IMR-90 (cell line): ENCODE measurements at regions not wholly inside any gene's neighbourhood (a gene's known extent, or its start where the extent isn't known, plus 50 kb on each side); places are given as distances from the start of the nearest gene placed in this dataset.

Experiments
- ATAC-seq: fragments of 200-7000 bp; cut with Tn5 transposase; 2 replicates; pipeline ENCODE4 v1.9.1; 2020; ENCODE audit warnings: low read depth, mild to moderate bottlenecking, moderate library complexity
- BruUV-seq: library from RNA; stranded (reverse); fragments of 400-500 nt; replicated peaks from 2 replicates; lab custom pipeline; 2021; lab: Mats Ljungman, UMichigan
- CTCF ChIA-PET: fragments of 300-600 bp; formaldehyde crosslinking; extraction: SDS; loops from one replicate; lab custom pipeline; 2021; ENCODE audit warnings: antibody characterized with exemption; lab: Yijun Ruan, JAX
- POLR2A ChIA-PET: fragments of 300-600 bp; sonication (Branson Sonifier 250); formaldehyde crosslinking; loops from one replicate; lab custom pipeline; 2022; ENCODE audit warnings: antibody characterized with exemption; ENCODE audit not compliant: unreplicated experiment; lab: Charles Lee
- DNase-seq: peaks from one replicate; pipeline ENCODE4 v3.0.0; 2013
- H2AFZ ChIP-seq: replicated peaks from 2 replicates; pipeline ENCODE3; 2013; ENCODE audit warnings: low read length, mild to moderate bottlenecking; ENCODE audit not compliant: poor library complexity
- H2AK5ac ChIP-seq: 2 replicates; pipeline ENCODE4 v1.6.1; 2013; ENCODE audit warnings: low read depth, low read length, inconsistent platforms
- H2AK9ac ChIP-seq: replicated peaks from 2 replicates; pipeline ENCODE3; 2013; ENCODE audit warnings: mild to moderate bottlenecking, low read depth, low read length, moderate library complexity; ENCODE audit not compliant: poor library complexity
- H2BK120ac ChIP-seq: 2 replicates; pipeline ENCODE4 v1.6.1; 2013; ENCODE audit warnings: low read depth, low read length, inconsistent platforms
- H2BK15ac ChIP-seq: 3 replicates; pipeline ENCODE4 v1.6.1; 2013; ENCODE audit warnings: low read depth, low read length, inconsistent platforms
- H2BK20ac ChIP-seq: 2 replicates; pipeline ENCODE4 v1.6.1; 2013; ENCODE audit warnings: low read depth, mild to moderate bottlenecking, inconsistent platforms, low read length, moderate library complexity
- H2BK5ac ChIP-seq: 2 replicates; pipeline ENCODE4 v1.6.1; 2013; ENCODE audit warnings: mild to moderate bottlenecking, low read depth, low read length, inconsistent platforms; ENCODE audit not compliant: poor library complexity, severe bottlenecking
- H3K14ac ChIP-seq: replicated peaks from 2 replicates; pipeline ENCODE4 v1.6.1; 2013; ENCODE audit warnings: low read depth, low read length, inconsistent platforms
- H3K18ac ChIP-seq: 2 replicates; pipeline ENCODE4 v1.6.1; 2013; ENCODE audit warnings: low read depth, low read length, control low read depth
- H3K23ac ChIP-seq: 2 replicates; pipeline ENCODE4 v1.6.1; 2013; ENCODE audit warnings: low read depth, low read length, inconsistent platforms
- H3K27ac ChIP-seq: 2 replicates; pipeline ENCODE4 v1.5.1; 2013; ENCODE audit warnings: mild to moderate bottlenecking, control low read depth, low read length; ENCODE audit not compliant: insufficient read depth
- H3K27me3 ChIP-seq: 2 replicates; pipeline ENCODE4 v1.6.1; 2013; ENCODE audit warnings: low read length; ENCODE audit not compliant: control insufficient read depth, insufficient read depth
- H3K36me3 ChIP-seq: 2 replicates; pipeline ENCODE4 v1.6.1; 2013; ENCODE audit warnings: low read length, mixed read lengths; ENCODE audit not compliant: control insufficient read depth, insufficient read depth
- H3K4ac ChIP-seq: 2 replicates; pipeline ENCODE4 v1.6.1; 2013; ENCODE audit warnings: low read depth, low read length, inconsistent platforms
- H3K4me1 ChIP-seq: 2 replicates; pipeline ENCODE4 v1.6.1; 2013; ENCODE audit warnings: low read length, mixed read lengths; ENCODE audit not compliant: control insufficient read depth, insufficient read depth
- H3K4me2 ChIP-seq: 2 replicates; pipeline ENCODE4 v1.6.1; 2013; ENCODE audit warnings: low read depth, mild to moderate bottlenecking, control low read depth, low read length, moderate library complexity
- H3K4me3 ChIP-seq: 2 replicates; pipeline ENCODE4 v1.5.1; 2013; ENCODE audit warnings: low read depth, mild to moderate bottlenecking, control low read depth, low read length, moderate library complexity; ENCODE audit not compliant: insufficient read depth
- H3K56ac ChIP-seq: 2 replicates; pipeline ENCODE4 v1.6.1; 2013; ENCODE audit warnings: low read length, inconsistent platforms; ENCODE audit not compliant: insufficient read depth; ENCODE audit errors: extremely low read depth
- H3K79me1 ChIP-seq, 2 experiments: 2 replicates each; pipeline ENCODE4 v1.6.1; 2013; ENCODE audit warnings: low read length in 2 of 2, inconsistent platforms in 1 of 2, low read depth in 1 of 2
- H3K9ac ChIP-seq: 2 replicates; pipeline ENCODE4 v1.6.1; 2013; ENCODE audit warnings: low read depth, low read length, control low read depth
- H3K9me1 ChIP-seq: 2 replicates; pipeline ENCODE4 v1.6.1; 2013; ENCODE audit warnings: low read length, inconsistent platforms; ENCODE audit not compliant: insufficient read depth
- H3K9me3 ChIP-seq: 2 replicates; pipeline ENCODE4 v1.6.1; 2013; ENCODE audit warnings: low read length; ENCODE audit not compliant: control insufficient read depth, insufficient read depth
- H4K20me1 ChIP-seq: 2 replicates; pipeline ENCODE4 v1.6.1; 2013; ENCODE audit warnings: low read length, inconsistent platforms; ENCODE audit not compliant: insufficient read depth
- H4K5ac ChIP-seq: 2 replicates; pipeline ENCODE4 v1.6.1; 2013; ENCODE audit warnings: mild to moderate bottlenecking, low read depth, low read length, control low read depth
- H4K8ac ChIP-seq, 2 experiments: 2 replicates each; pipeline ENCODE4 v1.6.1; 2013; ENCODE audit warnings: low read depth in 2 of 2, low read length in 2 of 2, control low read depth in 1 of 2, inconsistent platforms in 1 of 2
- H4K91ac ChIP-seq: 2 replicates; pipeline ENCODE4 v1.6.1; 2013; ENCODE audit warnings: low read depth, low read length, inconsistent platforms; ENCODE audit not compliant: insufficient read depth
- BHLHE40 ChIP-seq: fragments of 150-350 bp; IDR thresholded peaks from 2 replicates; pipeline ENCODE4 v1.6.1; 2016; ENCODE audit warnings: mild to moderate bottlenecking, low read depth, low read length
- CEBPB ChIP-seq: IDR thresholded peaks from 2 replicates; pipeline ENCODE4 v1.6.1; 2012; ENCODE audit warnings: low read depth, low read length, improper control_type of control experiment
- CHD1 ChIP-seq: IDR thresholded peaks from 2 replicates; pipeline ENCODE4 v1.6.1; 2012; ENCODE audit warnings: low read depth, low read length, improper control_type of control experiment
- FOS ChIP-seq: fragments of 150-350 bp; IDR thresholded peaks from 2 replicates; pipeline ENCODE4 v1.6.1; 2016; ENCODE audit warnings: low read depth, low read length
- MAFK ChIP-seq: IDR thresholded peaks from 2 replicates; pipeline ENCODE4 v1.6.1; 2012; ENCODE audit warnings: low read depth, low read length, improper control_type of control experiment
- MAZ ChIP-seq: IDR thresholded peaks from 2 replicates; pipeline ENCODE4 v1.6.1; 2012; ENCODE audit warnings: low read depth, mild to moderate bottlenecking, low read length, improper control_type of control experiment, moderate library complexity, borderline replicate concordance
- MXI1 ChIP-seq: IDR thresholded peaks from 2 replicates; pipeline ENCODE4 v1.6.1; 2012; ENCODE audit warnings: low read depth, mild to moderate bottlenecking, low read length, moderate library complexity, borderline replicate concordance
- NFE2L2 ChIP-seq: fragments of 150-350 bp; IDR thresholded peaks from 2 replicates; pipeline ENCODE4 v1.6.1; 2016; ENCODE audit warnings: low read depth, mild to moderate bottlenecking, low read length
- POLR2A ChIP-seq: IDR thresholded peaks from 2 replicates; pipeline ENCODE4 v1.6.1; 2012; ENCODE audit warnings: mild to moderate bottlenecking, low read depth, low read length
- RAD21 ChIP-seq: IDR thresholded peaks from 2 replicates; pipeline ENCODE4 v1.6.1; 2012; ENCODE audit warnings: low read length, improper control_type of control experiment
- RCOR1 ChIP-seq: IDR thresholded peaks from 2 replicates; pipeline ENCODE4 v1.6.1; 2012; ENCODE audit warnings: mild to moderate bottlenecking, low read length, improper control_type of control experiment; ENCODE audit not compliant: insufficient replicate concordance
- RFX5 ChIP-seq: IDR thresholded peaks from 2 replicates; pipeline ENCODE4 v1.8.0; 2012; ENCODE audit warnings: low read depth, mild to moderate bottlenecking, low read length, moderate library complexity
- SMC3 ChIP-seq: fragments of 150-350 bp; IDR thresholded peaks from 2 replicates; pipeline ENCODE4 v1.6.1; 2016; ENCODE audit warnings: low read depth, mild to moderate bottlenecking, antibody characterized with exemption, low read length, moderate library complexity
- WGBS, 2 experiments: methylation state at CpG; one replicate each; pipeline versions ENCODE4 v1.1.5 to v1.1.7; 2013; ENCODE audit warnings: missing lambda C conversion rate in 2 of 2; ENCODE audit not compliant: insufficient read length in 1 of 2; ENCODE audit errors: extremely low coverage in 2 of 2; 5-methylcytosine and 5-hydroxymethylcytosine counted together
- dilution Hi-C: fragments of 300-500 bp; cut with HindIII; formaldehyde crosslinking; loops from one replicate; pipeline ENCODE4 v1.14.3; 2018; ENCODE audit warnings: low sequenced_read_pairs; ENCODE audit not compliant: unreplicated experiment
- in situ Hi-C: fragments of 300-500 bp; cut with MboI; formaldehyde crosslinking; loops from 3 replicates; pipeline ENCODE4 v1.14.3; 2019; ENCODE audit warnings: low sequenced_read_pairs, inconsistent platforms, mixed read lengths
- intact Hi-C: fragments of 100-400 bp; cut with micrococcal nuclease; formaldehyde crosslinking; loops from 2 replicates; pipeline ENCODE4 v1.10.0; 2022
- TF ChIP-seq, protein P1 (sequence below): conservative IDR thresholded peaks from 2 replicates; pipeline ENCODE4 v1.5.1; 2012; ENCODE audit warnings: mild to moderate bottlenecking, low read depth, low read length, improper control_type of control experiment
- TF ChIP-seq, protein P2 (sequence below): fragments of 150-350 bp; IDR thresholded peaks from 2 replicates; pipeline ENCODE4 v1.6.1; 2016; ENCODE audit warnings: low read depth, mild to moderate bottlenecking, low read length, moderate library complexity, borderline replicate concordance
- TF ChIP-seq, protein P3 (sequence below): fragments of 150-350 bp; IDR thresholded peaks from 2 replicates; pipeline ENCODE4 v1.6.1; 2017; ENCODE audit warnings: mild to moderate bottlenecking, antibody characterized with exemption, low read length, low read depth

DNA sequence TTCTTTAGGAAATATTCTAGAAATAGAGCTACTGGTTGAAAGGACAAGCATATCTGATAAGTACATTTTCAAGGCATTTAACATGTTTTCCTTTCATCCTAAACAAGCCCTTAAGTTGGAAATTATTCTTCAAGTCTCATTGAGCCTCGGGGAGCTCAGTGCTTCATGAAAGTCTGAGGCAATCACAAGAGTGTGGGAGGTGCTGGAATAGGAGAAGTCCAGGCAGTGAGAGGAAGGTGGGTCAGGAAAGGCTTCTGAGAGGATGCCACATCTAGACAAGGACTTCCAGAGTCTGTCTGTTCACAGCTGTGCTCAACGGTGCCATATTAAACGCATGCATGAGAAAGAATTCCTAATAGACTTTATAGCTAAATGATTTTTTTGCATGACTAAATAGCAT is 69.8 kb downstream of the CD83 start:
- Histone ChIP-seq H4K20me1 (no peaks in the 10 kb centered on the region), H3K14ac (no peak overlapping the region), H3K36me3 (no peaks in the 10 kb centered on the region), H4K8ac (no peak overlapping the region), H3K23ac (no peak overlapping the region), H3K27me3 (peaks cover 45% of the 10 kb centered on the region), H4K91ac (no peak overlapping the region), H3K4me3 (no peak overlapping the region), H3K9ac (no peak overlapping the region), H3K4me2 (no peak overlapping the region), H2BK5ac (no peak overlapping the region), H2AFZ (no peak overlapping the region), H4K5ac (no peak overlapping the region), H2AK9ac (no peak overlapping the region), H3K9me1 (no peaks in the 10 kb centered on the region), H3K4ac (no peak overlapping the region), H3K56ac (no peak overlapping the region), H3K9me3 (peaks cover 5% of the 10 kb centered on the region), H2BK20ac (no peak overlapping the region), H2BK15ac (no peak overlapping the region), H3K4me1 (no peaks in the 10 kb centered on the region), H3K27ac (no peak overlapping the region), H3K79me1 (no peaks in the 10 kb centered on the region), H2AK5ac (no peak overlapping the region), H3K18ac (no peak overlapping the region), H2BK120ac (no peak overlapping the region)
- DNase-seq (no peak), ATAC-seq (no peak)
- TF ChIP-seq POLR2A (no peak), NFE2L2 (no peak), CEBPB (no peak), MAZ (no peak), CHD1 (no peak), BHLHE40 (no peak), FOS (no peak), MXI1 (no peak), SMC3 (no peak), MAFK (no peak), RAD21 (no peak), RFX5 (no peak), RCOR1 (no peak)
- TF ChIP-seq, protein P1, sequence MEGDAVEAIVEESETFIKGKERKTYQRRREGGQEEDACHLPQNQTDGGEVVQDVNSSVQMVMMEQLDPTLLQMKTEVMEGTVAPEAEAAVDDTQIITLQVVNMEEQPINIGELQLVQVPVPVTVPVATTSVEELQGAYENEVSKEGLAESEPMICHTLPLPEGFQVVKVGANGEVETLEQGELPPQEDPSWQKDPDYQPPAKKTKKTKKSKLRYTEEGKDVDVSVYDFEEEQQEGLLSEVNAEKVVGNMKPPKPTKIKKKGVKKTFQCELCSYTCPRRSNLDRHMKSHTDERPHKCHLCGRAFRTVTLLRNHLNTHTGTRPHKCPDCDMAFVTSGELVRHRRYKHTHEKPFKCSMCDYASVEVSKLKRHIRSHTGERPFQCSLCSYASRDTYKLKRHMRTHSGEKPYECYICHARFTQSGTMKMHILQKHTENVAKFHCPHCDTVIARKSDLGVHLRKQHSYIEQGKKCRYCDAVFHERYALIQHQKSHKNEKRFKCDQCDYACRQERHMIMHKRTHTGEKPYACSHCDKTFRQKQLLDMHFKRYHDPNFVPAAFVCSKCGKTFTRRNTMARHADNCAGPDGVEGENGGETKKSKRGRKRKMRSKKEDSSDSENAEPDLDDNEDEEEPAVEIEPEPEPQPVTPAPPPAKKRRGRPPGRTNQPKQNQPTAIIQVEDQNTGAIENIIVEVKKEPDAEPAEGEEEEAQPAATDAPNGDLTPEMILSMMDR = no peak
- TF ChIP-seq, protein P2, sequence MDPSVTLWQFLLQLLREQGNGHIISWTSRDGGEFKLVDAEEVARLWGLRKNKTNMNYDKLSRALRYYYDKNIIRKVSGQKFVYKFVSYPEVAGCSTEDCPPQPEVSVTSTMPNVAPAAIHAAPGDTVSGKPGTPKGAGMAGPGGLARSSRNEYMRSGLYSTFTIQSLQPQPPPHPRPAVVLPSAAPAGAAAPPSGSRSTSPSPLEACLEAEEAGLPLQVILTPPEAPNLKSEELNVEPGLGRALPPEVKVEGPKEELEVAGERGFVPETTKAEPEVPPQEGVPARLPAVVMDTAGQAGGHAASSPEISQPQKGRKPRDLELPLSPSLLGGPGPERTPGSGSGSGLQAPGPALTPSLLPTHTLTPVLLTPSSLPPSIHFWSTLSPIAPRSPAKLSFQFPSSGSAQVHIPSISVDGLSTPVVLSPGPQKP = no peak
- TF ChIP-seq, protein P3, sequence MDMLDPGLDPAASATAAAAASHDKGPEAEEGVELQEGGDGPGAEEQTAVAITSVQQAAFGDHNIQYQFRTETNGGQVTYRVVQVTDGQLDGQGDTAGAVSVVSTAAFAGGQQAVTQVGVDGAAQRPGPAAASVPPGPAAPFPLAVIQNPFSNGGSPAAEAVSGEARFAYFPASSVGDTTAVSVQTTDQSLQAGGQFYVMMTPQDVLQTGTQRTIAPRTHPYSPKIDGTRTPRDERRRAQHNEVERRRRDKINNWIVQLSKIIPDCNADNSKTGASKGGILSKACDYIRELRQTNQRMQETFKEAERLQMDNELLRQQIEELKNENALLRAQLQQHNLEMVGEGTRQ = no peak
- POLR2A ChIA-PET = no interaction called here
- intact Hi-C loops = no loop called here
- BruUV-seq = no TSS peak
- WGBS, 2 experiments = no CpG with 5 or more reads among the region's 3 CpGs
- in situ Hi-C loops = no loop called here
- dilution Hi-C loops = no loop called here
- CTCF ChIA-PET = no interaction called here
